HL-60 (cell line): ENCODE measurements at regions not wholly inside any gene's neighbourhood (a gene's known extent, or its start where the extent isn't known, plus 50 kb on each side); places are given as distances from the start of the nearest gene placed in this dataset.

ENCODE experiments used
- DNase-seq, 2 experiments: peaks; one replicate each; pipeline ENCODE4 v3.0.0-alpha.2; 2010 to 2020; ENCODE audit warnings: low read depth in 1 of 2, low spot score in 1 of 2
- H3K27ac ChIP-seq: fragments of 250-450 bp; sonication (Bioruptor Pico); replicated peaks from 2 replicates; pipeline ENCODE4 v1.5.1; 2020; ENCODE audit warnings: mild to moderate bottlenecking, moderate library complexity
- H3K27me3 ChIP-seq: fragments of 250-450 bp; sonication (Bioruptor Pico); 2 replicates; pipeline ENCODE4 v1.5.1; 2021; ENCODE audit warnings: mild to moderate bottlenecking, moderate library complexity; ENCODE audit not compliant: insufficient read depth, poor library complexity, severe bottlenecking
- H3K4me3 ChIP-seq: replicated peaks from 2 replicates; pipeline ENCODE4 v1.5.1; 2011; ENCODE audit warnings: mild to moderate bottlenecking, control low read depth, low read length; ENCODE audit not compliant: insufficient read depth
- CTCF ChIP-seq: IDR thresholded peaks from one replicate; pipeline ENCODE4 v1.5.1; 2011; ENCODE audit warnings: low read length, control low read depth, inconsistent platforms; ENCODE audit not compliant: insufficient read depth
- GABPA ChIP-seq: IDR thresholded peaks from 2 replicates; pipeline ENCODE4 v1.6.1; 2012; ENCODE audit warnings: low read depth
- POLR2AphosphoS5 ChIP-seq: IDR thresholded peaks from 2 replicates; pipeline ENCODE4 v1.6.1; 2012; ENCODE audit warnings: low read depth
- REST ChIP-seq: IDR thresholded peaks from 2 replicates; pipeline ENCODE4 v1.6.1; 2012; ENCODE audit warnings: low read depth; ENCODE audit not compliant: insufficient replicate concordance
- SPI1 ChIP-seq: IDR thresholded peaks from 2 replicates; pipeline ENCODE4 v1.6.1; 2012; ENCODE audit warnings: low read depth, mild to moderate bottlenecking, borderline replicate concordance

- Histone ChIP-seq H3K27ac (no peak overlapping the region), H3K27me3 (no peaks in the 10 kb centered on the region), H3K4me3 (no peak overlapping the region)
- no peak for DNase-seq
- TF ChIP-seq GABPA (no peak), CTCF (no peak), POLR2AphosphoS5 (no peak), SPI1 (no peak), REST (no peak)
These were observed 468.6 kb upstream of the SEMA3A start for GRCh38 chr7:84663224-84663623.

- H3K27me3 ChIP-seq, result no peaks in the 10 kb centered on the region
- DNase-seq, result no peak
- no peak overlapping the region for H3K4me3 ChIP-seq
- H3K27ac ChIP-seq, result no peak overlapping the region
- TF ChIP-seq POLR2AphosphoS5 (no peak), SPI1 (no peak), GABPA (no peak), CTCF (no peak), REST (no peak)
These were observed 463.7 kb upstream of the SEMA3A start for GRCh38 chr7:84658286-84658685.

GRCh38 chr7:84654273-84654672, 459.7 kb upstream of the SEMA3A start:
- DNase-seq, result no peak
- no peak overlapping the region for H3K27ac ChIP-seq
- H3K27me3 ChIP-seq, result no peaks in the 10 kb centered on the region
- TF ChIP-seq SPI1, result no peak
- TF ChIP-seq POLR2AphosphoS5, result no peak
- no peak for TF ChIP-seq REST
- no peak for TF ChIP-seq GABPA
- no peak for TF ChIP-seq CTCF
- H3K4me3 ChIP-seq, result no peak overlapping the region
